ENCODE measurements at regions not wholly inside any gene's neighbourhood (a gene's known extent, or its start where the extent isn't known, plus 50 kb on each side); places are given as distances from the start of the nearest gene placed in this dataset.

- TF ChIP-seq, protein P1, sequence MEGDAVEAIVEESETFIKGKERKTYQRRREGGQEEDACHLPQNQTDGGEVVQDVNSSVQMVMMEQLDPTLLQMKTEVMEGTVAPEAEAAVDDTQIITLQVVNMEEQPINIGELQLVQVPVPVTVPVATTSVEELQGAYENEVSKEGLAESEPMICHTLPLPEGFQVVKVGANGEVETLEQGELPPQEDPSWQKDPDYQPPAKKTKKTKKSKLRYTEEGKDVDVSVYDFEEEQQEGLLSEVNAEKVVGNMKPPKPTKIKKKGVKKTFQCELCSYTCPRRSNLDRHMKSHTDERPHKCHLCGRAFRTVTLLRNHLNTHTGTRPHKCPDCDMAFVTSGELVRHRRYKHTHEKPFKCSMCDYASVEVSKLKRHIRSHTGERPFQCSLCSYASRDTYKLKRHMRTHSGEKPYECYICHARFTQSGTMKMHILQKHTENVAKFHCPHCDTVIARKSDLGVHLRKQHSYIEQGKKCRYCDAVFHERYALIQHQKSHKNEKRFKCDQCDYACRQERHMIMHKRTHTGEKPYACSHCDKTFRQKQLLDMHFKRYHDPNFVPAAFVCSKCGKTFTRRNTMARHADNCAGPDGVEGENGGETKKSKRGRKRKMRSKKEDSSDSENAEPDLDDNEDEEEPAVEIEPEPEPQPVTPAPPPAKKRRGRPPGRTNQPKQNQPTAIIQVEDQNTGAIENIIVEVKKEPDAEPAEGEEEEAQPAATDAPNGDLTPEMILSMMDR (IDR thresholded peaks at IDR 0.05; ENCODE audit: insufficient read depth, low read depth, low read length, missing control alignments), result no peak
- H3K4me3 ChIP-seq (ENCODE audit: low read depth, low read length), result no peak overlapping the region
- no peak for DNase-seq (ENCODE audit: low read depth)
Measured at GRCh38 chr16:86632206-86632605, 53.9 kb downstream of the FOXL1 start.

DNA sequence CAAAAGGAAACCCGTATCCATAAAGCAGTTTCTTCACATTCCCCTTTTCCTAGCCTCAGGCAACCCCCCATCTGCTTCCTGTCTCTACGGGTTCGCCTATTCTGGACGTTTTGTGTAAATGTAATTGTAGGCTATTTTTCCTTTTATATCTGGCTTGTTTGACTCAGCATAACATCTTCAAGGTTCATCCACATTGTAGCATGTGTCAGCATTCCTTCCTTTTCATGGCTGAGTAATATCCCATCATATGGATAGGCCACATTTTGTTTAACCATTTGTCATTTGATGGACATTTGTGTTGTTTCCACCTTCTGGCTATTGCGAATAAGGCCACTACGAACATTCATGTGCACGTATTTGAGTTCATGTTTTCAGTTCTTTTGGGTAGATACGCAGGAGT, 54.6 kb downstream of the FOXL1 start:
- TF ChIP-seq, protein P1 (IDR thresholded peaks at IDR 0.05; ENCODE audit: insufficient read depth, low read depth, low read length, missing control alignments), result no peak
- DNase-seq (ENCODE audit: low read depth), result no peak
- no peak overlapping the region for H3K4me3 ChIP-seq (ENCODE audit: low read depth, low read length)

GRCh38 chr16:86634292-86634691, 55.9 kb downstream of the FOXL1 start:
- H3K4me3 ChIP-seq (ENCODE audit: low read depth, low read length), result no peak overlapping the region
- DNase-seq (ENCODE audit: low read depth), result no peak
- TF ChIP-seq, protein P1 (IDR thresholded peaks at IDR 0.05; ENCODE audit: insufficient read depth, low read depth, low read length, missing control alignments), result no peak

- TF ChIP-seq, protein P1 (IDR thresholded peaks at IDR 0.05; ENCODE audit: insufficient read depth, low read depth, low read length, missing control alignments), result no peak
- no peak for DNase-seq (ENCODE audit: low read depth)
- no peak overlapping the region for H3K4me3 ChIP-seq (ENCODE audit: low read depth, low read length)
Measured at GRCh38 chr16:86635176-86635876, 57.0 kb downstream of the FOXL1 start.

- H3K4me3 ChIP-seq (ENCODE audit: low read depth, low read length), result no peak overlapping the region
- no peak for DNase-seq (ENCODE audit: low read depth)
- TF ChIP-seq, protein P1 (IDR thresholded peaks at IDR 0.05; ENCODE audit: insufficient read depth, low read depth, low read length, missing control alignments), result no peak
Measured at GRCh38 chr16:86635926-86636325, 57.6 kb downstream of the FOXL1 start.

DNA sequence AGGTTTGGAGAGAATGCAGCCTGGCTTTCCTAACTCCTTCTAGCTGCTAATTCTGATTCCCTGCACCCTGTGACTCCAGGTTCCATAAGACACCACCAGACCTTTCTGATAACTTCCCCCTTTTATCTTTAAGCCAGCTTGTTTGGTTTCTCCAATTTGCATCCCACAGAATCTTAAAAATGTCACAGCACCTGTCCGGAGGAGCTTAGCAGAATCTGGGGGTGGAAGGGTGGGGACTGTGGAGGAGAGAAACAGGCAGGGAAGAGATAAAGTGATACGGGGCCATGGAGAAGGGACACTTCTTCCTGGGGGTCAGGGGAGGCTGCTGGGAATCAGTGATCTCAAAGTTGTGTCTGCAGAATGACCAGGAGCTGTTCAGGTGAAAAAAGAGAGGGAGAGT, 59.4 kb downstream of the FOXL1 start:
- H3K4me3 ChIP-seq (ENCODE audit: low read depth, low read length), result no peak overlapping the region
- no peak for DNase-seq (ENCODE audit: low read depth)
- TF ChIP-seq, protein P1 (IDR thresholded peaks at IDR 0.05; ENCODE audit: insufficient read depth, low read depth, low read length, missing control alignments), result no peak

GRCh38 chr16:86638642-86639041, 60.3 kb downstream of the FOXL1 start:
- DNase-seq (ENCODE audit: low read depth), result no peak
- H3K4me3 ChIP-seq (ENCODE audit: low read depth, low read length), result no peak overlapping the region
- TF ChIP-seq, protein P1 (IDR thresholded peaks at IDR 0.05; ENCODE audit: insufficient read depth, low read depth, low read length, missing control alignments), result no peak

Data from GM12865 (cell line).